GM19372 (cell line): ENCODE measurements at regions not wholly inside any gene's neighbourhood (a gene's known extent, or its start where the extent isn't known, plus 50 kb on each side); places are given as distances from the start of the nearest gene placed in this dataset.

ENCODE experiments used
- ATAC-seq: cut with Tn5 transposase; IDR thresholded peaks from one replicate; pipeline ENCODE4 v1.9.1; 2021; ENCODE audit warnings: mild to moderate bottlenecking, low read depth, moderate library complexity; ENCODE audit not compliant: unreplicated experiment

GRCh38 chr14:99043756-99044155 lies 228.2 kb downstream of the BCL11B start:
- no peak for ATAC-seq

DNA sequence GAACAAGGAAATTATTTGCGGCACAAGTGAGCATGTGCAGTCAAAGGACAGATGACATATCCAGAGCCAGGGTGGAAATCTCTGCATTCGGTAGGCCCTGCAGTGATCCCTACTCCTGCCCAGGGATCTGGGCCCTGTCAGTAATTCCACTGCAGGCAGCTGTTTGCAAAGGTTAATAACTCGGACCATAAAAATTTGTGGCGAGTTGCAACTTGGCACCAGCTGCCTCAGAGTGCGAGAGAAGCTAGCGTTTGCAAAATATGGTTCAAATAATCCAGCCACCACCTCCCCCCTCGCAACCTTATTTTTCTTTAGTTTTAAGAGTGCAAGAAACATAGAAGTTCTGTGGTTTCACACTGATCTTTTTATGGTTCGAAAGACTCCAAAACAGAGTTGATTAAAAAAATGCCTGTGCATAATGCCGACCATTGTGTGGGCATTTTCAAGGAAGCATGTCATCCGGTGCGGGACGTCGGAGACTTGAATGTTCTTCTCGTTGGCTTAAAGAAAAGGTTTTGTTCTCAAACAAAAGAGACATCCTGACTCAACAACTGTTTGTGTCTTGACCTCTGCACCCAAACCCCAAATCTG lies 224.5 kb downstream of the BCL11B start:
- ATAC-seq: no peak

DNA sequence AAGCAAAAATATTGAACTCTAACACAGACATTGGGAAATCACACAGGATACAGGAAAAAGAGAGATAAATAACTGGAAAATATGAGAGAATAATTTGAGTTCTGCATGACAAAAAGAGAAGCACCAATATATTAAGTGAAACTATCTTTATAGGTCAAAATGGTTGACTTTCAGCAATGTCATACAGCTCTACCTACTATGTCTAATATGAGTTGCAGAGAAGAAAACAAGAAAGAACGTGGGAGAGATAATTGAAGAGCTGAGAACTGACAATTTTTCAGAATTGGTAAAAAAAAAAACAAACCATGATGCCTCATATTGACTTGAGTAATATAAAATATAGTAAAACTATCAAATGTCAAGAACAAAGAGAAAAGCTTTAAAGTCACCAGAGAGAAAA lies 221.7 kb downstream of the BCL11B start:
- ATAC-seq: no peak

DNA sequence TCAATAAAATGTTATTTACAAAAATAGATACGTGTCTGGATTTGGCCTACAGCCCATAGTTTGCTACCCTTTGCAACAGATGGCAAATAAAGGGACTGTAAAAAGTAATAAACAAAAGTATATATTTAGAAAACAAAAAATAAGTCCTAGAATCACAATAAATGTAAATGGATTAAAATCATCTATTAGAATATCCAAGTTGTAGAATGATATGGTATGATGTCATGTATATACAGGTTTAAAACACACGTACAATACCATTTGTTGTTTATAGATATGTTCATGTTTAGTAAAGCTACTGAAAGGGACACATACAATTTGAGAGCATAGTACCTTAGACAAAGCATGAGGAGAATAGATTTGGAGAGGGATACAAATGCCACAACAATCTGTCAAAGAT lies 219.5 kb downstream of the BCL11B start:
- ATAC-seq: no peak

DNA sequence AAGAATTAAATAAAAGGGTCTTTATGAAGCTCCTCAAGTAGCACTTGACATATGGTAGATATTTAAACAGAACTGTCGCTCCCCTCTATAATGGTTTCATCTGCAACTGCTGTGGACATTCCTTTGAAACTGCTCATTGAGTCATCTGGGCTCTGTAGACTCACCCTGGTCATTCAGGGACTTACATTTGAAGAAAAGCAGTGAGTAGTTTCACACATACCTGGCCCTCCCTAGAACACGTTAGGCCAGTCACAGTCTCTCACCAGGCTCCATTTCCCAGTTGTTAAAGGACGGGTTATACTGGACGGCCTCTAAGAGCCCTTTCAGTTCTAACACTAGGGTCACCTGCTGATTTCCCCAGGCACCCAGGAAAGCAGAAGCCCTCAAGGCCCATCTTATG lies 217.0 kb downstream of the BCL11B start:
- ATAC-seq: no peak

DNA sequence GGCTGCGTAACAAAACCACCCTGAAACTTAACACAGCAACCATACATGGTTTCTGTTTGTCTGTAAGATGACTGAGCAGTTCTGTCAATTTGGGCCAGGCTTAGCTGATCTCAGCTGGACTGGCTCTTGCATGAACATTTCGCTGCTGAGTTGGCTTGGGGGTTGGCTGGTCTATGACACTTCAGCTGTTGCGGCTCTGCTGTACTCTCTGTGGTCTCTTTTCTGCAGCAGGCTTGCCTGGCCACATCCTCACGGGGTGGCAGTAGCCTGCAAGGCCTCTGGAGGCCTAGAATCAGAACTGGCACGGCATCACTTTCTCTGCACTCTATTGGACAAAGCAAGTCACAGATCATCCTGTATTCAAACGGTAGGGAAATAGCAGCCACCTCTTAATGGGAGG lies 216.2 kb downstream of the BCL11B start:
- ATAC-seq: no peak

GRCh38 chr14:99057576-99058083 lies 214.4 kb downstream of the BCL11B start:
- ATAC-seq: no peak

GRCh38 chr14:99058542-99058941 lies 213.5 kb downstream of the BCL11B start:
- ATAC-seq: no peak

DNA sequence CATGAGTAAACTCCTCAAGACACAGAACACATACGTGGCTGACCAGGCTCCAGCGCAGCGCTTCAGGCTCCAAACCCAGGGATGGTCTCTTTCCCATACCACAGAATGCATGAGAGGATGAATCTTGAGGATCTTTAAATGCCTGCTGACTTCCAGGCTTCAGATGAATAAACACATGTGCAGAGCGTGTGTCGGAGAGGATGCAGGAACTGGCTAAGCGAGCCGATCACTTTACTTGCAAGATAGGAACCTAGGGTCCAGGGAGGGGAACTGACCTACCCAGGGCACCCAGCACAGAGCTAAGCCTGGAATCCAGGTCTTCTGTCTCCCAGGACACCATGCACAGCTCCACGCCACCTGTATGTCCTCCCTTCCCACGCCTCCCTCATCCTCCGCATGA lies 209.8 kb downstream of the BCL11B start:
- ATAC-seq: no peak

DNA sequence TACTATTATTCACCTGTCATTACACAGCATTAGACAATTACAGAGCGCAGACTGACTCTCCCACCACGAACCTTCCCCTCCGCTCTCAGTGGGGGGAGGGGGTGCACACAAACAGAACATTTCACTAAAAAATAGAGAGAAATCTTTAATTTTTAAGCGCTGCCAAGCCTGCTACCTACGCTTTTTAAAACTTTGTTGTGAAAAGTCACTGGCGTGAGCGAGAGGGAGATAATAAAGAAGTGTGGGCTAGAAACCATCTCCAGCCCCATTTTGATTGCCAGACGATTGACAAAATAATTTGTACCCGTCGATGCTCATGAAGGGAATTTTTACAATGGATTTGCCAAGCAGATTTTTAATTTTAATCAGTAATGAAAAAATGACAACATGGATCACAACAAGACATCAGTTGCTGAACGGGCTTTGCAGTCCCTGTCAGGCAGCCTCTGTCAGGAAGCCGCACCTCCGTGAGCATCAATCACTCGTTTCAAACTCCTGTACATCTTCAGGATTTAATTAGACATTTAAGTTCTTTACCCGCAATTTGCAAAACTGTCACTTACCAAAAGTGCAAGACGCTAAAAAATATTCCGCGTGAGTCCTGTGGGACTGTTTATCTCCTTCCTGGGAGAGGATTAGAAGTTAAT lies 209.1 kb downstream of the BCL11B start:
- ATAC-seq: no peak

- no peak for ATAC-seq
These were observed 208.3 kb downstream of the BCL11B start for GRCh38 chr14:99063620-99064225.

DNA sequence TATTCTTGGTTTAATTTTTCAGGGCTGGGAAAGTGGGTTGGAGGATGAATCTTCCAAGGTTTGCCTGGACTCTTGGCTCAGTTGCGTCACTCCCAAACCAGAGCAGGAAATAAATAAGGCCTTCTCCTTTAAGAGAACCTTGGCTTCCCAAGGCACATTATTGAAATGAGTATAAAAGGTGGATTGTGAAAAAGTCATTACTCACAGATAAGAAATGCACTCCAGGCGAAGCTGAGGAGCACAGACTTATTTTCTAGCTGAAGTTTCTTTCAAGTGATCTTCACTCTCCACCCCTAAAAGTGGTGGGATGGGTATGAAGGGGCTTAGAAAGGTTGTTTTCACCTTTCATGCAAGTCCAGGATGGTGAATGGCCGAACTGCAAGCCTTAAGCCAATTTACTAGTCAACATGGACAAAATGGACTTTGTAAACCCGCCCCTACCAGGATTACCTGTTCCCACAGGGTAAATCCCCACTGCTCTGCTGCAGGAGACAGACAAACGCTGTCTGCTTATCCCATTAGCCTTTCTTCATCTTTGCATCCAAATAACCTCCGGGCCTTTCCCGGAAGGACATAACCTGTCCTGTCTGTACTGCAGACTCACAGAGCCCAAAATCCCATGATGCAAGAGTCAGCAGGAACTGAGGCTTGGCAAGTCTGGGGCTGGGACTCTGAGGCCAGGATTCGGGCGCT lies 207.6 kb downstream of the BCL11B start:
- no peak for ATAC-seq

- ATAC-seq: no peak
These were observed 206.4 kb downstream of the BCL11B start for GRCh38 chr14:99065551-99065950.

GRCh38 chr14:99066378-99066777 lies 205.6 kb downstream of the BCL11B start:
- ATAC-seq: no peak

DNA sequence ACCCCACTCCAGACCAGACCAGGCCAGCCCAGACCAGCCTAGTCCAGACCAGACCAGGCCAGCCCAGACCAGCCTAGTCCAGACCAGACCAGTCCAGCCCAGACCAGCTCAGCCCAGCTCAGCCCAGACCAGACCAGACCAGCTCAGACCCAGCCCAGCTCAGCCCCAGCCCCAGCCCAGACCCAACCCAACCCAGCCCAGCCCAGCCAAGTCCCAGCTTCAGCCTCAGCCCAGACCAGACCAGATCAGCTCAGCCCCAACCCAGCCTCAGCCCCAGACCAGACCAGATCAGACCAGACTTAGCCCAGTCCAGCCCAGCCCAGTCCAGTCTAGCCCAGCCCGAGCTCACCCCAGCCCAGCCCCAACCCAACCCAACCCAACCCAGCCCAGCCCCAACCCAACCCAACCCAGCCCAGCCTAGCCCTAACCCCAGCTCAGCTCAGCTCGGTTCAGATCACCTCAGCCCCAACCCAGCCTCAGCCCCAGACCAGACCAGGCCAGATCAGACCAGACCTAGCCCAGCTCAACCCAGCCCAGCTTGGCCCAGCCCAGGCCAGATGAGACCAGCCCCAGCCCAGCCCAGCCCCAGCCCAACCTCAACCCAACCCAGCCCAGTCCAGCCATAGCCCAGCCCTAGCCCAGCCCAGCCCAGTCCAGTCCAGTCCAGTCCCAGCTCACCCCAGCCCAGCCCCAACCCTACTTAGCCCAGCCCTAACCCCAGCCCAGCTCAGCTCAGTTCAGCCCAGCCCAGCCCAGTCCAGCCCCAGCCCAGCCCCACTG lies 204.7 kb downstream of the BCL11B start:
- ATAC-seq: no peak

GRCh38 chr14:99067927-99068326 lies 204.1 kb downstream of the BCL11B start:
- ATAC-seq: no peak

- no peak for ATAC-seq
These were observed 202.1 kb downstream of the BCL11B start for GRCh38 chr14:99069946-99070345.

GRCh38 chr14:99072433-99072832 lies 199.6 kb downstream of the BCL11B start:
- ATAC-seq: no peak

DNA sequence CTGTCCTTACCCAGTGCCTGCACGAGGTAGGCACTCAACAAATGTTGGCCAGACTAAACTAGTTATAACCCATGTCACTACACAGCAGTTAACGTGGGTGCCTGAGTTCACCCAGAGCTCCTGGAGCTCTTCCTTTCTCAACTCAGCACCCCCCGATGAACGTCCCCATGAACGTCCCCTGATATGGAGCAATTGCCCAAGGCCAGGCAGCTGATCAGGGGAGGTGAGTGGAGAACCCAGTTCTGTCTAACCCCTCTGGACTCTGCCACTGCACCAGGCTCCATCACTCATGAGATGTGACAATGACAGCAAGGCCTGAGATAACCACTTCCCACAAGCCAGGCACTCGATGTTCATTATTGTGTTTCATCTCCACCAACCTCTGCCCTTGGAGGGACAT lies 199.0 kb downstream of the BCL11B start:
- ATAC-seq: no peak

- no peak for ATAC-seq
These were observed 198.6 kb downstream of the BCL11B start for GRCh38 chr14:99073431-99073830.

GRCh38 chr14:99075061-99075460 lies 196.9 kb downstream of the BCL11B start:
- ATAC-seq: no peak
